GM23248 (cell line): ENCODE measurements at regions not wholly inside any gene's neighbourhood (a gene's known extent, or its start where the extent isn't known, plus 50 kb on each side); places are given as distances from the start of the nearest gene placed in this dataset.

Source experiments
- EZH2 ChIP-seq: fragments of 200-600 bp; sonication (generic); IDR thresholded peaks from 2 replicates; pipeline ENCODE4 v1.6.1; 2018; ENCODE audit warnings: antibody characterized with exemption, mild to moderate bottlenecking; ENCODE audit not compliant: insufficient read depth, poor library complexity, severe bottlenecking
- EZH2phosphoT487 ChIP-seq: fragments of 200-600 bp; sonication (generic); IDR thresholded peaks from 2 replicates; pipeline ENCODE4 v1.6.1; 2018; ENCODE audit warnings: antibody characterized with exemption, moderate library complexity, mild to moderate bottlenecking, low read depth; ENCODE audit not compliant: insufficient read depth

DNA sequence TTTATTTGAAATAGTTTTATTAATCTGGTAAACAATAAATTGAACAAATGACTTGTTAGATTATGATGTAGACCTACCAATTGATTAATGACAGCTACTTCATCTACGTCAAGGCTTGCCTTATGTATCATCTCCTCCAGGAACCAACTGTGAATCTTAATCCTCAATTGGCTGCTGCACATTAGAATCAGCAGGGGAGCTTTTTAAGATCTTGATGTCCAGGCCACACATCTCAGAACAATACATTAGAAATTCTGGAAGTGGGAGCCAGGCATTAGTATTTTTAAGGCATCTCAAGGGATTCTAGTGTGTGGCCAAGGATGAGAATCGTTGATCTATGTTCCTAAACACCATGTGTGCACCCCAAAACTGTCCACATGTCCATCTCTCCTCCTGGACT is 52.0 kb upstream of the LYPLAL1 start:
- TF ChIP-seq EZH2 (no peak), EZH2phosphoT487 (no peak)
